SH-SY5Y (cell line): ENCODE measurements at regions not wholly inside any gene's neighbourhood (a gene's known extent, or its start where the extent isn't known, plus 50 kb on each side); places are given as distances from the start of the nearest gene placed in this dataset.

Source experiments
- GATA2 ChIP-seq: IDR thresholded peaks from 2 replicates; pipeline ENCODE4 v1.6.1; 2011; ENCODE audit warnings: mild to moderate bottlenecking, low read depth, low read length
- GATA3 ChIP-seq: IDR thresholded peaks from 2 replicates; pipeline ENCODE4 v1.6.1; 2011; ENCODE audit warnings: low read depth, mild to moderate bottlenecking, low read length, moderate library complexity

- no peak for TF ChIP-seq GATA2
- no peak for TF ChIP-seq GATA3
Measured at GRCh38 chr12:124477107-124477915, 90.1 kb downstream of the NCOR2 start.

- TF ChIP-seq GATA3 (no peak), GATA2 (no peak)
Measured at GRCh38 chr12:124476011-124476400, 91.4 kb downstream of the NCOR2 start.

GRCh38 chr12:124475295-124476010, 92.0 kb downstream of the NCOR2 start:
- TF ChIP-seq GATA2 (no peak), GATA3 (no peak)

- TF ChIP-seq GATA3 (no peak), GATA2 (no peak)
Measured at GRCh38 chr12:124474709-124475108, 92.7 kb downstream of the NCOR2 start.

GRCh38 chr12:124472690-124473279, 94.6 kb downstream of the NCOR2 start:
- no peak for TF ChIP-seq GATA2
- TF ChIP-seq GATA3, result no peak

GRCh38 chr12:124471828-124472227, 95.6 kb downstream of the NCOR2 start:
- TF ChIP-seq GATA2, result no peak
- TF ChIP-seq GATA3, result no peak

- TF ChIP-seq GATA3 (no peak), GATA2 (no peak)
Measured at GRCh38 chr12:124470806-124471205, 96.6 kb downstream of the NCOR2 start.

- TF ChIP-seq GATA2, result no peak
Measured at GRCh38 chr12:124470139-124470538, 97.3 kb downstream of the NCOR2 start.

- TF ChIP-seq GATA2, result no peak
- TF ChIP-seq GATA3, result no peak
Measured at GRCh38 chr12:124469193-124469888, 98.1 kb downstream of the NCOR2 start.

GRCh38 chr12:124466216-124467128, 100.9 kb downstream of the NCOR2 start:
- TF ChIP-seq GATA2 (no peak), GATA3 (no peak)

GRCh38 chr12:124465473-124465872, 101.9 kb downstream of the NCOR2 start:
- no peak for TF ChIP-seq GATA3
- TF ChIP-seq GATA2, result no peak

- TF ChIP-seq GATA3 (no peak), GATA2 (no peak)
Measured at GRCh38 chr12:124464830-124465229, 102.6 kb downstream of the NCOR2 start.

- TF ChIP-seq GATA2 (no peak), GATA3 (no peak)
Measured at GRCh38 chr12:124464062-124464461, 103.3 kb downstream of the NCOR2 start.

- TF ChIP-seq GATA3 (no peak), GATA2 (no peak)
Measured at GRCh38 chr12:124463341-124463921, 104.0 kb downstream of the NCOR2 start.
